ENCODE measurements at regions not wholly inside any gene's neighbourhood (a gene's known extent, or its start where the extent isn't known, plus 50 kb on each side); places are given as distances from the start of the nearest gene placed in this dataset.

DNA sequence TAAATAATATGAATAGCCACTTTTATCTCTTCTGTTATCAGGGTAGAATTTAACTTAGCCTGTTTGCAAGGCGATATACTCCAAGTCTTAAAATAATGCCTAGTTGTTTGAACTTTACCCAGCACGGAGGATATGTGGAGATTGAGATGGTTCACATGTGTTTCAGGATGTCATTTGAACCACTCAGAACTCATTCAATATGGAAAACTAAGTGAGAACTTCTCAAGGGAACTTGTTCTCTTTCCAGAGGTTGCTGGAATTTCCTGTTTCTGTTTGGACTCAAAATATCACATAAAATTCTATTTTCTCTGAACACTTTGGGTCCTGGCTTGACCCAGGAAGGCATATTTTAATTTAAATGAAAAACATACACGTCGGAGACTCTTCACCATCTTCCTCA, 139.1 kb upstream of the MYO10 start:
- TF ChIP-seq, protein P1, sequence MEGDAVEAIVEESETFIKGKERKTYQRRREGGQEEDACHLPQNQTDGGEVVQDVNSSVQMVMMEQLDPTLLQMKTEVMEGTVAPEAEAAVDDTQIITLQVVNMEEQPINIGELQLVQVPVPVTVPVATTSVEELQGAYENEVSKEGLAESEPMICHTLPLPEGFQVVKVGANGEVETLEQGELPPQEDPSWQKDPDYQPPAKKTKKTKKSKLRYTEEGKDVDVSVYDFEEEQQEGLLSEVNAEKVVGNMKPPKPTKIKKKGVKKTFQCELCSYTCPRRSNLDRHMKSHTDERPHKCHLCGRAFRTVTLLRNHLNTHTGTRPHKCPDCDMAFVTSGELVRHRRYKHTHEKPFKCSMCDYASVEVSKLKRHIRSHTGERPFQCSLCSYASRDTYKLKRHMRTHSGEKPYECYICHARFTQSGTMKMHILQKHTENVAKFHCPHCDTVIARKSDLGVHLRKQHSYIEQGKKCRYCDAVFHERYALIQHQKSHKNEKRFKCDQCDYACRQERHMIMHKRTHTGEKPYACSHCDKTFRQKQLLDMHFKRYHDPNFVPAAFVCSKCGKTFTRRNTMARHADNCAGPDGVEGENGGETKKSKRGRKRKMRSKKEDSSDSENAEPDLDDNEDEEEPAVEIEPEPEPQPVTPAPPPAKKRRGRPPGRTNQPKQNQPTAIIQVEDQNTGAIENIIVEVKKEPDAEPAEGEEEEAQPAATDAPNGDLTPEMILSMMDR (conservative IDR thresholded peaks at IDR 0.05; ENCODE audit: low read depth, low read length) = no peak
- no peak for TF ChIP-seq EZH2 (IDR thresholded peaks at IDR 0.05; ENCODE audit: borderline replicate concordance, low read depth, low read length, poor library complexity, severe bottlenecking)
